Mesenchymal stem cell (in vitro differentiated cells and primary cell): ENCODE measurements at regions not wholly inside any gene's neighbourhood (a gene's known extent, or its start where the extent isn't known, plus 50 kb on each side); places are given as distances from the start of the nearest gene placed in this dataset.

Experiments used
- DNase-seq: peaks from one replicate; pipeline ENCODE4 v3.0.0-alpha.2; 2013
- H2AFZ ChIP-seq: one replicate; pipeline ENCODE4 v1.6.1; 2013; ENCODE audit warnings: low read depth, mild to moderate bottlenecking, control low read depth, inconsistent platforms, low read length, moderate library complexity
- H2AK5ac ChIP-seq: 2 replicates; pipeline ENCODE4 v1.6.1; 2013; ENCODE audit warnings: low read length, moderate library complexity, mild to moderate bottlenecking, inconsistent platforms; ENCODE audit not compliant: severe bottlenecking
- H2BK120ac ChIP-seq: one replicate; pipeline ENCODE4 v1.6.1; 2013; ENCODE audit warnings: low read depth, mild to moderate bottlenecking, inconsistent platforms, low read length, moderate library complexity
- H2BK12ac ChIP-seq, 2 experiments: one replicate each; pipeline ENCODE4 v1.6.1; 2013; ENCODE audit warnings: inconsistent platforms in 2 of 2, low read length in 2 of 2, mild to moderate bottlenecking in 2 of 2, moderate library complexity in 2 of 2, control low read depth in 1 of 2
- H2BK15ac ChIP-seq: one replicate; pipeline ENCODE4 v1.6.1; 2013; ENCODE audit warnings: mild to moderate bottlenecking, low read depth, inconsistent platforms; ENCODE audit not compliant: poor library complexity, severe bottlenecking
- H2BK5ac ChIP-seq: 2 replicates; pipeline ENCODE4 v1.6.1; 2013; ENCODE audit warnings: low read depth, mild to moderate bottlenecking, low read length, control low read depth, inconsistent platforms; ENCODE audit not compliant: poor library complexity, severe bottlenecking
- H3K14ac ChIP-seq, 2 experiments: one replicate each; pipeline ENCODE4 v1.6.1; 2013; ENCODE audit warnings: inconsistent platforms in 2 of 2, low read length in 2 of 2, control low read depth in 1 of 2, mild to moderate bottlenecking in 1 of 2, moderate library complexity in 1 of 2
- H3K18ac ChIP-seq, 2 experiments: one replicate each; pipeline ENCODE4 v1.6.1; 2013; ENCODE audit warnings: inconsistent platforms in 2 of 2, low read length in 2 of 2, control low read depth in 1 of 2, low read depth in 1 of 2, mild to moderate bottlenecking in 1 of 2
- H3K23ac ChIP-seq, 2 experiments: one replicate each; pipeline ENCODE4 v1.6.1; 2013; ENCODE audit warnings: inconsistent platforms in 2 of 2, low read length in 2 of 2, mild to moderate bottlenecking in 2 of 2, moderate library complexity in 2 of 2, control low read depth in 1 of 2
- H3K27ac ChIP-seq: 2 replicates; pipeline ENCODE4 v1.5.1; 2013; ENCODE audit warnings: mild to moderate bottlenecking, moderate library complexity, low read length, control low read depth, inconsistent platforms; ENCODE audit not compliant: poor library complexity, severe bottlenecking
- H3K27me3 ChIP-seq, 2 experiments: 2 replicates each; pipeline versions ENCODE4 v1.6.1 to v1.7.0; 2013; ENCODE audit warnings: low read length in 2 of 2, mild to moderate bottlenecking in 2 of 2, moderate library complexity in 2 of 2, control low read depth in 1 of 2, inconsistent platforms in 1 of 2; ENCODE audit not compliant: control insufficient read depth in 1 of 2, insufficient read depth in 1 of 2
- H3K36me3 ChIP-seq, 2 experiments: 2 replicates each; pipeline versions ENCODE4 v1.6.1 to v1.7.0; 2013; ENCODE audit warnings: low read length in 2 of 2, control low read depth in 1 of 2, inconsistent platforms in 1 of 2, low read depth in 1 of 2, mild to moderate bottlenecking in 1 of 2; ENCODE audit not compliant: insufficient read depth in 2 of 2, control insufficient read depth in 1 of 2
- H3K4ac ChIP-seq, 2 experiments: one replicate each; pipeline ENCODE4 v1.6.1; 2013; ENCODE audit warnings: inconsistent platforms in 2 of 2, low read length in 2 of 2, mild to moderate bottlenecking in 2 of 2, moderate library complexity in 2 of 2, control low read depth in 1 of 2, low read depth in 1 of 2
- H3K4me1 ChIP-seq: 2 replicates; pipeline ENCODE4 v1.6.1; 2013; ENCODE audit warnings: low read depth, low read length, control low read depth; ENCODE audit not compliant: control insufficient read depth, insufficient read depth
- H3K4me2 ChIP-seq: 2 replicates; pipeline ENCODE4 v1.6.1; 2013; ENCODE audit warnings: low read length, mild to moderate bottlenecking, inconsistent platforms; ENCODE audit not compliant: poor library complexity, severe bottlenecking
- H3K4me3 ChIP-seq, 2 experiments: 2 replicates each; pipeline versions ENCODE4 v1.5.1 to v1.7.0; 2013; ENCODE audit warnings: low read length in 2 of 2, mild to moderate bottlenecking in 2 of 2, control low read depth in 1 of 2, low read depth in 1 of 2; ENCODE audit not compliant: insufficient read depth in 1 of 2
- H3K79me1 ChIP-seq: replicated peaks from 2 replicates; pipeline ENCODE4 v1.6.1; 2013; ENCODE audit warnings: mild to moderate bottlenecking, control low read depth, low read length, inconsistent platforms; ENCODE audit not compliant: poor library complexity, severe bottlenecking
- H3K9ac ChIP-seq: 2 replicates; pipeline ENCODE4 v1.7.0; 2013; ENCODE audit warnings: mild to moderate bottlenecking, low read length, moderate library complexity
- H3K9me3 ChIP-seq: 2 replicates; pipeline ENCODE4 v1.7.0; 2013; ENCODE audit warnings: mild to moderate bottlenecking, low read length; ENCODE audit not compliant: control insufficient read depth
- H4K8ac ChIP-seq: one replicate; pipeline ENCODE4 v1.6.1; 2013; ENCODE audit warnings: inconsistent platforms, mild to moderate bottlenecking, low read length, moderate library complexity
- H4K91ac ChIP-seq: one replicate; pipeline ENCODE4 v1.6.1; 2013; ENCODE audit warnings: mild to moderate bottlenecking, low read length, inconsistent platforms
- WGBS: methylation state at CpG from one replicate; pipeline ENCODE4 v1.1.7; 2013; ENCODE audit warnings: mixed read lengths; 5-methylcytosine and 5-hydroxymethylcytosine counted together

- H3K36me3 ChIP-seq, result no peaks in the 10 kb centered on the region
- H3K4me3 ChIP-seq, result no peak overlapping the region
- DNase-seq, result peak; percentile 51
- no peak overlapping the region for H2BK12ac ChIP-seq
- H3K4me2 ChIP-seq, result no peak overlapping the region
- H3K14ac ChIP-seq, result no peak overlapping the region
- H3K27ac ChIP-seq, result peak overlapping the region; percentile 14
- peaks cover 5% of the 10 kb centered on the region for H3K4me1 ChIP-seq
- H2BK120ac ChIP-seq, result no peak overlapping the region
- H3K4ac ChIP-seq, result no peak overlapping the region
- H3K9ac ChIP-seq, result no peak overlapping the region
- no peak overlapping the region for H2AFZ ChIP-seq
- H3K18ac ChIP-seq, result no peak overlapping the region
- no peaks in the 10 kb centered on the region for H3K9me3 ChIP-seq
- H4K91ac ChIP-seq, result no peak overlapping the region
- no peak overlapping the region for H4K8ac ChIP-seq
- H3K27me3 ChIP-seq, result no peaks in the 10 kb centered on the region
- H3K79me1 ChIP-seq, result no peaks in the 10 kb centered on the region
- H2AK5ac ChIP-seq, result no peak overlapping the region
- no peak overlapping the region for H2BK15ac ChIP-seq
- H2BK5ac ChIP-seq, result no peak overlapping the region
- H3K23ac ChIP-seq, result no peak overlapping the region
Measured at GRCh38 chr1:83033682-83034081, 965.2 kb downstream of the TTLL7 start.

GRCh38 chr1:83029916-83030315, 969.0 kb downstream of the TTLL7 start:
- Histone ChIP-seq H3K23ac (no peak overlapping the region), H3K4ac (no peak overlapping the region), H4K91ac (no peak overlapping the region), H3K14ac (no peak overlapping the region), H3K9ac (no peak overlapping the region), H3K4me3 (no peak overlapping the region), H3K4me1 (peaks cover 5% of the 10 kb centered on the region), H2AK5ac (no peak overlapping the region), H3K4me2 (no peak overlapping the region), H2AFZ (no peak overlapping the region), H2BK12ac (no peak overlapping the region), H3K36me3 (no peaks in the 10 kb centered on the region), H3K27me3 (no peaks in the 10 kb centered on the region), H2BK5ac (no peak overlapping the region), H2BK120ac (no peak overlapping the region), H2BK15ac (no peak overlapping the region), H3K79me1 (no peaks in the 10 kb centered on the region), H4K8ac (no peak overlapping the region), H3K9me3 (no peaks in the 10 kb centered on the region), H3K18ac (no peak overlapping the region), H3K27ac (peak overlapping the region; percentile 67)
- peak; percentile 68 for DNase-seq

- Histone ChIP-seq H3K27ac (no peak overlapping the region), H2BK12ac (no peak overlapping the region), H4K8ac (no peak overlapping the region), H3K27me3 (no peaks in the 10 kb centered on the region), H2AK5ac (no peak overlapping the region), H3K18ac (peak overlapping the region in 1 of 2 experiments; percentile 13), H3K4me3 (no peak overlapping the region), H2AFZ (no peak overlapping the region), H3K4me1 (peaks cover 2% of the 10 kb centered on the region), H3K14ac (no peak overlapping the region), H2BK120ac (no peak overlapping the region), H2BK15ac (peak overlapping the region; percentile 0), H3K79me1 (no peaks in the 10 kb centered on the region), H3K36me3 (no peaks in the 10 kb centered on the region), H3K9me3 (no peaks in the 10 kb centered on the region), H2BK5ac (no peak overlapping the region), H3K4me2 (no peak overlapping the region), H3K9ac (no peak overlapping the region), H3K23ac (no peak overlapping the region), H4K91ac (no peak overlapping the region), H3K4ac (no peak overlapping the region)
- 90% methylated on average over 1 of the region's 3 CpGs for WGBS
- DNase-seq, result no peak
Measured at GRCh38 chr1:83029050-83029449, 969.9 kb downstream of the TTLL7 start.

GRCh38 chr1:83028467-83028866, 970.5 kb downstream of the TTLL7 start:
- H3K9me3 ChIP-seq, result no peaks in the 10 kb centered on the region
- peaks cover 2% of the 10 kb centered on the region for H3K4me1 ChIP-seq
- no peak overlapping the region for H3K4me2 ChIP-seq
- no peaks in the 10 kb centered on the region for H3K79me1 ChIP-seq
- no peak overlapping the region for H2BK12ac ChIP-seq
- no peak overlapping the region for H2AK5ac ChIP-seq
- no peak overlapping the region for H3K9ac ChIP-seq
- H3K27ac ChIP-seq, result no peak overlapping the region
- H2BK120ac ChIP-seq, result no peak overlapping the region
- H3K36me3 ChIP-seq, result no peaks in the 10 kb centered on the region
- no peak overlapping the region for H3K23ac ChIP-seq
- no peak overlapping the region for H3K4ac ChIP-seq
- no peak overlapping the region for H3K4me3 ChIP-seq
- no peak overlapping the region for H2BK15ac ChIP-seq
- H4K8ac ChIP-seq, result no peak overlapping the region
- no peak overlapping the region for H2BK5ac ChIP-seq
- no peak overlapping the region for H3K14ac ChIP-seq
- no peak overlapping the region for H4K91ac ChIP-seq
- no peak for DNase-seq
- no peak overlapping the region for H3K18ac ChIP-seq
- no peaks in the 10 kb centered on the region for H3K27me3 ChIP-seq
- H2AFZ ChIP-seq, result no peak overlapping the region
